ENCODE measurements at regions not wholly inside any gene's neighbourhood (a gene's known extent, or its start where the extent isn't known, plus 50 kb on each side); places are given as distances from the start of the nearest gene placed in this dataset.
A peak's percentile ranks its signal among the peaks of the same experiment; 100 is the strongest.

DNA sequence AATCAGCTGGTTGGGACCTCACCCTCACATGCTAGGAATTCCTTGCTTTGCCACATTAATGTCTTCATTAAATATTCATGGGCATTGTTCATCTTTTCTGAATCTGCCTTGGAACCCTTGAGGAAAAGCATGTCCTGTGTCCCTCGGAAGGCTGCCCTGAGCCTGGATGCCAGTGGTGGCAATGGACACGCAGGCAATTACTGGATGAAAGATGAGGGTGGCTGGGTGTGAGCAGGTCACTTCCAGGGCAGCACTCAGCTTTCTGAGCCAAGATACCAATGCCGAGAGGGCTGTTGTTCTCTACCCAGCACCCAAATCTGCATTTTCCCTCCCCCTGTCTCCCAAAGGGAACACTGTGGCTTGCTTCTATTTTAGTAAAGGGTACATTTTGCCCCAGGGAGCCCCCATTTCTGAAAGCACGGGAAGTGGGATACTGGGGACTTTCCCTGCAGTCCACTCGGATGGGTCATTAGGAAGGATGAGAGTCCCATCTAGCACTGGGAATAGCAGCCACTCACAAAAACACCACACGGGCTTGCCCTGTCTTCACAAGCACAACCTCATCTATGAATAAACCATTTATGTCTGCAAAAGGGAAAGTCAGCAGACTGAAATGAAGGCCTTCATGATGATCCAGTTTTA is 234.8 kb downstream of the SOX11 start:
- Histone ChIP-seq H3K9me3 (ENCODE audit: control insufficient read depth in 1 of 2, low read length in 2 of 2) (no peaks in the 10 kb centered on the region), H3K27me3 (ENCODE audit: control insufficient read depth in 1 of 2, insufficient read depth in 2 of 2, low read length in 2 of 2) (no peaks in the 10 kb centered on the region), H3K9ac (ENCODE audit: low read depth in 1 of 2, low read length in 2 of 2) (no peak overlapping the region), H3K36me3 (ENCODE audit: control insufficient read depth in 1 of 2, insufficient read depth in 2 of 2, low read length in 2 of 2) (no peaks in the 10 kb centered on the region), H3K27ac (ENCODE audit: low read depth, low read length) (no peak overlapping the region), H3K4me3 (ENCODE audit: low read depth in 1 of 2, low read length in 2 of 2) (no peak overlapping the region), H3K4me1 (ENCODE audit: control insufficient read depth in 1 of 2, insufficient read depth in 2 of 2, low read length in 2 of 2) (no peaks in the 10 kb centered on the region)

DNA sequence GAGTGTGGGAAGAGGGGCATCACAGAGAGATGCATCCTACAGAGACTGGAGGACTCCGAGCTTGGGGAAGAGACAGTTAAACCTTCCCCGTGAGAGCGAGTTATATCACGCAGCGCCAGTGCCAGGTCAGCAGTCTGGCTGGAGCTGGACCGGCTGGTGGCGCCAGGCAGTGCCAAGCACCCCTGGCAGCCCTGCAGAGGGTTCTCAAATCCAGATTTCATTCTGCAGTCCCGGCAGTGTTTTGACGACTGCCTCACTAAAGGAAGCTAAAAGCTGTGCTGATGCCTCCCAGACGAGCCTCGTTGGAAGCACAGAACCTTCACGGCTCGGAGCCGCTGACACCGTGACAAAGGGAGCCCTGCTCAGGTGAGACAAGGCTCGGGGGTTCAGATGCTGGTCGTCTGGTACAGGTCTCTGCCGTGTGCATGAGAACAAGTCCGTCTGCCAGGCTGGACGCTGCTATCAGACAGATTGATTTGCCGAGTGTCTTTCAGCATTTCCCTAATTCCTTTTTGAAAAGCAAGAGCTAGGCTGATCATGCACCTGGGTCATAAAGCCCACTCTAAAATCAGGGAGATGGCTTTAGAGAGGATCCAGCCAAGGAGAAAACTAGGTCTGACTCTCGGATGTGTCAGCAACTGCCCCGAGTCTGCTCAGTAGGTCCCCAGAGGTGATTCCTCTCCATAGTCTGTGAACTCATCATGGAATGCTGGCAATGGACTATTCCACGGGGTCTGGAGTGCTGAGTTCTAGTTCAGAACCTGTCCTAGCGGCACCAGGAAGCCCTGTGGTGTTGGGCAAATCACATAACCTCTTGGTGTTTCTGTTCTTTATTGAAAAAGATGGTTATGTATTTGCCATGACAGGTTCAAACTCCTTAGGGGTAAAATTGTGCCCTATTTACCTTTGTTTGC is 240.6 kb downstream of the SOX11 start:
- Histone ChIP-seq H3K4me3 (ENCODE audit: low read depth in 1 of 2, low read length in 2 of 2) (peak overlapping the region in 1 of 2 donors; percentile 24), H3K9ac (ENCODE audit: low read depth in 1 of 2, low read length in 2 of 2) (no peak overlapping the region), H3K36me3 (ENCODE audit: control insufficient read depth in 1 of 2, insufficient read depth in 2 of 2, low read length in 2 of 2) (no peaks in the 10 kb centered on the region), H3K9me3 (ENCODE audit: control insufficient read depth in 1 of 2, low read length in 2 of 2) (no peaks in the 10 kb centered on the region), H3K27me3 (ENCODE audit: control insufficient read depth in 1 of 2, insufficient read depth in 2 of 2, low read length in 2 of 2) (no peaks in the 10 kb centered on the region), H3K4me1 (ENCODE audit: control insufficient read depth in 1 of 2, insufficient read depth in 2 of 2, low read length in 2 of 2) (peaks cover 0 to 11% of the 10 kb centered on the region in 2 donors), H3K27ac (ENCODE audit: low read depth, low read length) (no peak overlapping the region)

DNA sequence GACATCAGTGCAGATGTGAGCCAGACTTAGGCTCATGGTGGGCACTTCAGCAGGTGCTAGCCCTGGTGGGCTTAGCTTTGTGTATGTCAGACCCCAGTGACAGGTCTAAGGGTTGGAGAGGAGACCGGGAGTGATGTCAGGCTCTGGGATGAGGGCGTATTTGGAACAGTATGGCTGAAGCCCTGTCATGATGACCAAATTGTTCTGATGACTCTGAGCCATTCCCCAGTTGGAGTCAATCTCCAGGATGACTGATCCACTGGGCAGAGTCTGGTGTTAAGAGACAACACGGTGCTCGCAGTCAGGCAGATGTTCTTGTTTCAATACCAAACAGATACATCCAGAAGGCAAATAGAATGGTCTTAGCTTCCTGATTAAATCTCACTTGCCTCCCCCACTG is 241.5 kb downstream of the SOX11 start:
- Histone ChIP-seq H3K4me3 (ENCODE audit: low read depth in 1 of 2, low read length in 2 of 2) (no peak overlapping the region), H3K4me1 (ENCODE audit: control insufficient read depth in 1 of 2, insufficient read depth in 2 of 2, low read length in 2 of 2) (peaks cover 0 to 11% of the 10 kb centered on the region in 2 donors), H3K36me3 (ENCODE audit: control insufficient read depth in 1 of 2, insufficient read depth in 2 of 2, low read length in 2 of 2) (no peaks in the 10 kb centered on the region), H3K9ac (ENCODE audit: low read depth in 1 of 2, low read length in 2 of 2) (no peak overlapping the region), H3K27me3 (ENCODE audit: control insufficient read depth in 1 of 2, insufficient read depth in 2 of 2, low read length in 2 of 2) (no peaks in the 10 kb centered on the region), H3K9me3 (ENCODE audit: control insufficient read depth in 1 of 2, low read length in 2 of 2) (no peaks in the 10 kb centered on the region), H3K27ac (ENCODE audit: low read depth, low read length) (no peak overlapping the region)

DNA sequence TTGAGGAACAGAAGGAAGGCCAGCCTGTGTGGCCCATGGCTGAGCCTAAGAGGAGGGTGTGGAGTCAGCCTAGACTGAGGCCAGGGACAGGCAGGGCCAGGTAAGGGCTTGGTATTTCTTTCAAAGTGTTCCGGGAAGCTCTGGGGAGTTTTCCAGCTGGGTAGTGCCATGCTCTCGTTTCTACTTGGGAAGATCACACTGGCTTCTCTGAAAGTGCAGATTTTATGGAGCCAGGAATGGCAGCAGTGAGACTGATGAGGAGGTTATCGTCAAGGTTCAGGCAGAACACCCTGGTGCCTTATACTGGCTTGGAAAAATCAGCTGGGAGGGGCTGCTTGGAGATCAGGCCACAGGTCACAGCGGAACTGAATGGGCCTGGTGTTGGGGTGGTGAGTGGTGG is 245.1 kb downstream of the SOX11 start:
- no peaks in the 10 kb centered on the region for H3K9me3 ChIP-seq (ENCODE audit: control insufficient read depth in 1 of 2, low read length in 2 of 2)
- H3K4me3 ChIP-seq (ENCODE audit: low read depth in 1 of 2, low read length in 2 of 2) = no peak overlapping the region
- H3K4me1 ChIP-seq (ENCODE audit: control insufficient read depth in 1 of 2, insufficient read depth in 2 of 2, low read length in 2 of 2) = peaks cover 0 to 11% of the 10 kb centered on the region in 2 donors
- no peak overlapping the region for H3K9ac ChIP-seq (ENCODE audit: low read depth in 1 of 2, low read length in 2 of 2)
- H3K36me3 ChIP-seq (ENCODE audit: control insufficient read depth in 1 of 2, insufficient read depth in 2 of 2, low read length in 2 of 2) = no peaks in the 10 kb centered on the region
- no peaks in the 10 kb centered on the region for H3K27me3 ChIP-seq (ENCODE audit: control insufficient read depth in 1 of 2, insufficient read depth in 2 of 2, low read length in 2 of 2)
- H3K27ac ChIP-seq (ENCODE audit: low read depth, low read length) = no peak overlapping the region

DNA sequence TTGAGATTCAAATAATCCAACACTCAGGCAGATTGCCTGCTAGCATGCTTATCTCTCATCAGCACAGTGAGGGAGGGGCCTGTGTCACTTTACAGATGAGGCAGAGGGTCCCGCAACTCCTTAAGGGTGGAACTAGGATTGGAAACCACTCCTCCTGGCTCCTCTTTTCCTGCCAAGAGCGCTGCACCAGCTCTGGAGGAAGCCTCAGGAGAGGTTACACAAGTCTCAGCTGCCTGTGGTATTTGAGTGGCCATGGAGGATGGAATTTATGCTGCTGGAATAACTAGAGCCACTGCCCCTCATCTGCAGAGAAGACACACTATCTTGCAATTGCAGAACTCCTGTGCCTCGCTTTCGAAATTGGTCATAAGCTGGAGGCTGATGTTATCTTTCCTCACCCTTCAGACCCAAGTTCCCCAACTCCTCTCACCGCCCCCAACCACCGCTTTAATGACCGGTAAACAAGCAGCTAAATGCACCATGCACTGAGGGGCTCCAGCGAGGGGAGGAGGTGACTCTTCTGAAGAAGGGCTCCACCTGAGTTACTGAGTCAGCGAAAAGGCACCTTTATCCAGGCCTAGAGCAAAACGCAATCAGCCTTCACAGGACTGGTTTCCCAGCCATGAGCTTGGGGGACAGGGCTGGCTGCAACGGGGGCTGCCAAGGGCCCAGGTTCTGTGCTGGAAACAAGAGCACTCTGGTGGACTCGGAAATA is 245.8 kb downstream of the SOX11 start:
- H3K36me3 ChIP-seq (ENCODE audit: control insufficient read depth in 1 of 2, insufficient read depth in 2 of 2, low read length in 2 of 2) = no peaks in the 10 kb centered on the region
- H3K4me3 ChIP-seq (ENCODE audit: low read depth in 1 of 2, low read length in 2 of 2) = no peak overlapping the region
- no peaks in the 10 kb centered on the region for H3K27me3 ChIP-seq (ENCODE audit: control insufficient read depth in 1 of 2, insufficient read depth in 2 of 2, low read length in 2 of 2)
- peaks cover 0 to 7% of the 10 kb centered on the region in 2 donors for H3K4me1 ChIP-seq (ENCODE audit: control insufficient read depth in 1 of 2, insufficient read depth in 2 of 2, low read length in 2 of 2)
- no peaks in the 10 kb centered on the region for H3K9me3 ChIP-seq (ENCODE audit: control insufficient read depth in 1 of 2, low read length in 2 of 2)
- H3K27ac ChIP-seq (ENCODE audit: low read depth, low read length) = no peak overlapping the region
- H3K9ac ChIP-seq (ENCODE audit: low read depth in 1 of 2, low read length in 2 of 2) = no peak overlapping the region

DNA sequence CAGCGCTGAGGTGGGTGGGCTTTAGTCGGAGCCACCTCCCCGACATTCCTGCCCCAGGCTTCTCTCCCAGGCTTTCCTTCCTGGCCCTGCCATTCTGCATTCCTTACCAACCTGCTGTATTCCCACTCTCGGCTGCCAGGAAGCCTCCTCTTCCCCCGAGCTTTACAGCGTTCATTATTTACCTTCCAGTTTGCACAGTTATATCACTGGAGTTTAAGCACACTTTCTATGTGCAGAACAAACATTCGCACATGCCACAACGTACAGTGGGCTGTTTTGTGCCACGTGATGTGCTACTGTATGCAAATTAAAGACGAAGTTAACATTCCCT is 246.3 kb downstream of the SOX11 start:
- Histone ChIP-seq H3K9ac (ENCODE audit: low read depth in 1 of 2, low read length in 2 of 2) (no peak overlapping the region), H3K27me3 (ENCODE audit: control insufficient read depth in 1 of 2, insufficient read depth in 2 of 2, low read length in 2 of 2) (no peaks in the 10 kb centered on the region), H3K4me3 (ENCODE audit: low read depth in 1 of 2, low read length in 2 of 2) (no peak overlapping the region), H3K27ac (ENCODE audit: low read depth, low read length) (no peak overlapping the region), H3K36me3 (ENCODE audit: control insufficient read depth in 1 of 2, insufficient read depth in 2 of 2, low read length in 2 of 2) (no peaks in the 10 kb centered on the region), H3K4me1 (ENCODE audit: control insufficient read depth in 1 of 2, insufficient read depth in 2 of 2, low read length in 2 of 2) (peaks cover 0 to 3% of the 10 kb centered on the region in 2 donors), H3K9me3 (ENCODE audit: control insufficient read depth in 1 of 2, low read length in 2 of 2) (no peaks in the 10 kb centered on the region)

DNA sequence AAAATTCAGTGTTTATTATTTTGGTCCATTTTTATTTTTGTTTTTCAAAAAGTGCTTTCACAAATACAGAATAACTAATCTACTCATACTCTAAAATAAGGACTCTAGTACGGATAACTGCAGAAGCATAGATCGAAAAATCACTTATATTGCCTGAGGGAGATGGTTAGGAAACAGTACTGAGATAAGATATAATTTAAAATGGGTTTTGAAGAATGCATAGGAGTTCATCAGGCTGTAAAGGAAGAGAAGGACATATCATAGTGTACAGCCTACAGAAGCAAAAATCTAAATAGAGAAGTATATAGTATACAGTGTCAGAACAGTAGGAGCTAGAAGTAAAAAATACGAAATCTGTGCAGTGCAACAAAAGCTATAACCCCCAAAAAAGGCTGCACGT is 247.4 kb downstream of the SOX11 start:
- no peak overlapping the region for H3K4me3 ChIP-seq (ENCODE audit: low read depth in 1 of 2, low read length in 2 of 2)
- no peaks in the 10 kb centered on the region for H3K36me3 ChIP-seq (ENCODE audit: control insufficient read depth in 1 of 2, insufficient read depth in 2 of 2, low read length in 2 of 2)
- H3K4me1 ChIP-seq (ENCODE audit: control insufficient read depth in 1 of 2, insufficient read depth in 2 of 2, low read length in 2 of 2) = no peaks in the 10 kb centered on the region
- H3K9me3 ChIP-seq (ENCODE audit: control insufficient read depth in 1 of 2, low read length in 2 of 2) = no peaks in the 10 kb centered on the region
- no peak overlapping the region for H3K9ac ChIP-seq (ENCODE audit: low read depth in 1 of 2, low read length in 2 of 2)
- H3K27ac ChIP-seq (ENCODE audit: low read depth, low read length) = no peak overlapping the region
- no peaks in the 10 kb centered on the region for H3K27me3 ChIP-seq (ENCODE audit: control insufficient read depth in 1 of 2, insufficient read depth in 2 of 2, low read length in 2 of 2)

DNA sequence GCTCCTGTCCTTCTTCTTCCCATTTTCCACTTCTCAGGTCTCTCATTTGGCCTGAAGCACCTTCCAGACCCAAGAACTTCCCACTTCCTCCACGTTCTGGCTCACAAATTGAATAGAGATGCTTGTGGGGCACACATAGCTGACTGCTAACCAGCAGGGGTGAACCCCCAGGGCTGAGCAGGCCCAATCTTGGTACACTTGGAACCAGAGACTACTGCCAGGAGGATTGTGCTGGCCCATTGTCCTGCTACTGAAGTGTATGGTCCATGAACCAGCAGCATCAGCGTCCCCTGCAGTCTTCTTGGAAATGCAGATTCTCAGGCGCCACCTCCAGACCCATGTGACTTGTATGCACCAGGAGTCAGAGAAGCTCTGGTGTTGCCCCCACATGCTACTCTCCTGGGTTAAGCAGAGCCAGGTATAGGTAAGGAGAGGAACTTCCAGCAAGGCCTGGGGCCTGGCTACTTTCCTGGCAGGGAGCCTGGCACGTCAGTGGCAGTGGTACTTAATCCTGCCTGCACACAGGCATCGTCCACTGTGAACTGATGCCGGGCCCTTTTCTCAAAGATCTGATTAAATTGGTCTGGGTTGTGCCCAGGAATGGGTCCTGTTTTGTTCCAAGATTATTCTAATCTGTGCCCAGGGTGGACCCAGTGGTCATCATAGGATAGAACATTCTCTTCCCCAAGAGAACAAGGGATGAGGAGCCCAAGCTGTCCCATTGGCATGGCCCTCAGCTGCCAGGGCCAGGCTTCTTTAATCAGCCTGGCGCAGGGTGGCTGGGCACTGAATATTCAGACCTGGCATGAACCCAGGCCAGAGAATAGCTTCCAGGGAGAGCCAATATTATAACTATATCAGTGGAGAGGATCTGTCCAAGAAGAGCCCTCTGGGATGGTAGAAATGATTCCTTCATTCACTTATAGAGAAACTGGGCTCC is 248.7 kb downstream of the SOX11 start:
- H3K36me3 ChIP-seq (ENCODE audit: control insufficient read depth in 1 of 2, insufficient read depth in 2 of 2, low read length in 2 of 2) = no peaks in the 10 kb centered on the region
- no peak overlapping the region for H3K4me3 ChIP-seq (ENCODE audit: low read depth in 1 of 2, low read length in 2 of 2)
- H3K27ac ChIP-seq (ENCODE audit: low read depth, low read length) = no peak overlapping the region
- no peaks in the 10 kb centered on the region for H3K9me3 ChIP-seq (ENCODE audit: control insufficient read depth in 1 of 2, low read length in 2 of 2)
- no peaks in the 10 kb centered on the region for H3K27me3 ChIP-seq (ENCODE audit: control insufficient read depth in 1 of 2, insufficient read depth in 2 of 2, low read length in 2 of 2)
- no peaks in the 10 kb centered on the region for H3K4me1 ChIP-seq (ENCODE audit: control insufficient read depth in 1 of 2, insufficient read depth in 2 of 2, low read length in 2 of 2)
- no peak overlapping the region for H3K9ac ChIP-seq (ENCODE audit: low read depth in 1 of 2, low read length in 2 of 2)

DNA sequence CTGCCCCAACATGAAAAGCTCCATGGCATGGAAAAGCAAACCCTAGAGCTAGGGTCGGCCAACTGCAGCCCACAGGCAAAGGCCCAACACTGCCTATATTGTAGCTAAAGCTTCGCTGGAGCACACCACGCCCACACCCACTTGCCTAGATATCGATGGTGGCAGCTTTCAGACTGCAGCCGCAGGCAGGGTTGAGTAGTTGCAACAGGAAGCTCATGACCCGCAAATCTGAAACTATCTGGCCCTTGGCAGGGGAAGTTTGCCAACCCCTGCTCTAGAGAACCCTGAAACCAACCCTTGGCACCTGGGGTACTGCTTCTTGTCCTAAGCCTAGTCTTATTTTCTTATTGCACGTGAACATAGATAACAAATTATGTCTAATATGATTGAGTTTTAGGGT is 250.0 kb downstream of the SOX11 start:
- Histone ChIP-seq H3K27me3 (ENCODE audit: control insufficient read depth in 1 of 2, insufficient read depth in 2 of 2, low read length in 2 of 2) (no peaks in the 10 kb centered on the region), H3K4me1 (ENCODE audit: control insufficient read depth in 1 of 2, insufficient read depth in 2 of 2, low read length in 2 of 2) (no peaks in the 10 kb centered on the region), H3K27ac (ENCODE audit: low read depth, low read length) (no peak overlapping the region), H3K36me3 (ENCODE audit: control insufficient read depth in 1 of 2, insufficient read depth in 2 of 2, low read length in 2 of 2) (no peaks in the 10 kb centered on the region), H3K4me3 (ENCODE audit: low read depth in 1 of 2, low read length in 2 of 2) (no peak overlapping the region), H3K9ac (ENCODE audit: low read depth in 1 of 2, low read length in 2 of 2) (no peak overlapping the region), H3K9me3 (ENCODE audit: control insufficient read depth in 1 of 2, low read length in 2 of 2) (no peaks in the 10 kb centered on the region)

All from duodenal mucosa (tissue), 2 donors.